ENCODE measurements at regions not wholly inside any gene's neighbourhood (a gene's known extent, or its start where the extent isn't known, plus 50 kb on each side); places are given as distances from the start of the nearest gene placed in this dataset.

GRCh38 chr5:29213475-29213874 is 1980.0 kb upstream of the CDH6 start:
- TF ChIP-seq, protein P1, sequence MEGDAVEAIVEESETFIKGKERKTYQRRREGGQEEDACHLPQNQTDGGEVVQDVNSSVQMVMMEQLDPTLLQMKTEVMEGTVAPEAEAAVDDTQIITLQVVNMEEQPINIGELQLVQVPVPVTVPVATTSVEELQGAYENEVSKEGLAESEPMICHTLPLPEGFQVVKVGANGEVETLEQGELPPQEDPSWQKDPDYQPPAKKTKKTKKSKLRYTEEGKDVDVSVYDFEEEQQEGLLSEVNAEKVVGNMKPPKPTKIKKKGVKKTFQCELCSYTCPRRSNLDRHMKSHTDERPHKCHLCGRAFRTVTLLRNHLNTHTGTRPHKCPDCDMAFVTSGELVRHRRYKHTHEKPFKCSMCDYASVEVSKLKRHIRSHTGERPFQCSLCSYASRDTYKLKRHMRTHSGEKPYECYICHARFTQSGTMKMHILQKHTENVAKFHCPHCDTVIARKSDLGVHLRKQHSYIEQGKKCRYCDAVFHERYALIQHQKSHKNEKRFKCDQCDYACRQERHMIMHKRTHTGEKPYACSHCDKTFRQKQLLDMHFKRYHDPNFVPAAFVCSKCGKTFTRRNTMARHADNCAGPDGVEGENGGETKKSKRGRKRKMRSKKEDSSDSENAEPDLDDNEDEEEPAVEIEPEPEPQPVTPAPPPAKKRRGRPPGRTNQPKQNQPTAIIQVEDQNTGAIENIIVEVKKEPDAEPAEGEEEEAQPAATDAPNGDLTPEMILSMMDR (IDR thresholded peaks at IDR 0.05; ENCODE audit: low read depth, low read length), result no peak
- TF ChIP-seq EZH2phosphoT487 (IDR thresholded peaks at IDR 0.05; ENCODE audit: low read depth), result no peak

Measured in OCI-LY3 (cell line).